HFFc6 (cell line): ENCODE measurements at regions not wholly inside any gene's neighbourhood (a gene's known extent, or its start where the extent isn't known, plus 50 kb on each side); places are given as distances from the start of the nearest gene placed in this dataset.
A peak's percentile ranks its signal among the peaks of the same experiment; 100 is the strongest.

ENCODE experiments used
- DNase-seq: peaks from one replicate; pipeline ENCODE4 v3.0.0-alpha.2; 2018
- H3K27ac Mint-ChIP-seq: 2 replicates; pipeline ENCODE4 v1.8.0; 2020; ENCODE audit warnings: mild to moderate bottlenecking, mixed read lengths
- H3K27me3 Mint-ChIP-seq: 2 replicates; pipeline ENCODE4 v1.8.0; 2021; ENCODE audit warnings: mild to moderate bottlenecking, moderate library complexity, mixed read lengths; ENCODE audit not compliant: insufficient read depth
- H3K36me3 Mint-ChIP-seq: 2 replicates; pipeline ENCODE4 v1.8.0; 2021; ENCODE audit warnings: low read depth, mixed read lengths
- H3K4me1 Mint-ChIP-seq: 2 replicates; pipeline ENCODE4 v1.8.0; 2020; ENCODE audit warnings: low read depth, mixed read lengths
- H3K4me3 Mint-ChIP-seq: 2 replicates; pipeline ENCODE4 v1.8.0; 2020; ENCODE audit warnings: mild to moderate bottlenecking, moderate library complexity, mixed read lengths
- H3K9me3 Mint-ChIP-seq: 2 replicates; pipeline ENCODE4 v1.8.0; 2020; ENCODE audit warnings: mild to moderate bottlenecking, mixed read lengths
- CTCF ChIP-seq: fragments of 200-600 bp; sonication (generic); IDR thresholded peaks from 2 replicates; pipeline ENCODE4 v1.5.0; 2021; ENCODE audit warnings: antibody characterized with exemption, mild to moderate bottlenecking

- H3K27me3 Mint-ChIP-seq: no peaks in the 10 kb centered on the region; the same call in 1 of the 2 replicates
- peak overlapping the region; percentile 64 for H3K27ac Mint-ChIP-seq
- H3K4me3 Mint-ChIP-seq: no peak overlapping the region
- 0 out of 2 replicates have a peak, but pooled peaks cover 4% of the 10 kb centered on the region for H3K36me3 Mint-ChIP-seq
- no peak for TF ChIP-seq CTCF
- H3K4me1 Mint-ChIP-seq: peaks cover 25% of the 10 kb centered on the region
- no peaks in the 10 kb centered on the region for H3K9me3 Mint-ChIP-seq
- DNase-seq: no peak
Measured at GRCh38 chr2:70036290-70036689, 51.0 kb upstream of the PCBP1 start.

- DNase-seq: peak; percentile 39
- Mint-ChIP-seq H3K27me3 (no peaks in the 10 kb centered on the region; the same call in none of the 2 replicates), H3K4me3 (peak overlapping the region; percentile 11; the same call in 1 of the 2 replicates), H3K4me1 (peaks cover 27% of the 10 kb centered on the region), H3K9me3 (no peaks in the 10 kb centered on the region), H3K27ac (peak overlapping the region; percentile 64), H3K36me3 (0 out of 2 replicates have a peak, but pooled peaks cover 4% of the 10 kb centered on the region)
- TF ChIP-seq CTCF: no peak
Measured at GRCh38 chr2:70035344-70035844, 51.9 kb upstream of the PCBP1 start.

GRCh38 chr2:70030724-70031420, 56.4 kb upstream of the PCBP1 start:
- no peak for TF ChIP-seq CTCF
- no peaks in the 10 kb centered on the region for H3K9me3 Mint-ChIP-seq
- peaks cover 2% of the 10 kb centered on the region; the same call in 1 of the 2 replicates for H3K27me3 Mint-ChIP-seq
- no peaks in the 10 kb centered on the region for H3K36me3 Mint-ChIP-seq
- DNase-seq: no peak
- H3K27ac Mint-ChIP-seq: no peak overlapping the region
- no peak overlapping the region for H3K4me3 Mint-ChIP-seq
- peaks cover 28% of the 10 kb centered on the region for H3K4me1 Mint-ChIP-seq

GRCh38 chr2:70029814-70030409, 57.4 kb upstream of the PCBP1 start:
- Mint-ChIP-seq H3K4me1 (peaks cover 19% of the 10 kb centered on the region), H3K27ac (no peak overlapping the region; the same call in 1 of the 2 replicates), H3K27me3 (peaks cover 4% of the 10 kb centered on the region), H3K9me3 (no peaks in the 10 kb centered on the region), H3K4me3 (no peak overlapping the region), H3K36me3 (no peaks in the 10 kb centered on the region)
- no peak for TF ChIP-seq CTCF
- DNase-seq: no peak

GRCh38 chr2:70024284-70024683, 62.9 kb upstream of the ASPRV1 start:
- no peaks in the 10 kb centered on the region for H3K9me3 Mint-ChIP-seq
- H3K27ac Mint-ChIP-seq: no peak overlapping the region
- no peak for TF ChIP-seq CTCF
- DNase-seq: no peak
- no peaks in the 10 kb centered on the region for H3K36me3 Mint-ChIP-seq
- H3K4me3 Mint-ChIP-seq: no peak overlapping the region
- H3K4me1 Mint-ChIP-seq: no peaks in the 10 kb centered on the region
- peaks cover 4% of the 10 kb centered on the region; the same call in 1 of the 2 replicates for H3K27me3 Mint-ChIP-seq
